GM23338 (cell line): ENCODE measurements at regions not wholly inside any gene's neighbourhood (a gene's known extent, or its start where the extent isn't known, plus 50 kb on each side); places are given as distances from the start of the nearest gene placed in this dataset.

ENCODE experiments used
- ATAC-seq: fragments of 200-7000 bp; cut with Tn5 transposase; 3 replicates; pipeline ENCODE4 v1.9.1; 2020
- DNase-seq: peaks from one replicate; pipeline ENCODE4 v3.0.0-alpha.2; 2015; ENCODE audit warnings: low spot score
- H2AFZ ChIP-seq: fragments of 200-600 bp; sonication (generic); 2 replicates; pipeline ENCODE4 v1.8.0; 2016; ENCODE audit warnings: antibody characterized with exemption, mild to moderate bottlenecking, moderate library complexity
- H3F3A ChIP-seq: fragments of 200-600 bp; sonication (generic); replicated peaks from 2 replicates; pipeline ENCODE4 v1.8.0; 2017; ENCODE audit warnings: antibody characterized with exemption, mixed run types, low read depth
- H3K27ac ChIP-seq: fragments of 200-600 bp; sonication (generic); 2 replicates; pipeline ENCODE4 v1.6.1; 2016; ENCODE audit warnings: low read depth
- H3K27me3 ChIP-seq: fragments of 200-600 bp; sonication (generic); 2 replicates; pipeline ENCODE4 v1.8.0; 2016; ENCODE audit warnings: mild to moderate bottlenecking, mixed run types, moderate library complexity; ENCODE audit not compliant: insufficient read depth
- H3K36me3 ChIP-seq: fragments of 200-600 bp; sonication (generic); 2 replicates; pipeline ENCODE4 v1.8.0; 2016; ENCODE audit warnings: mild to moderate bottlenecking; ENCODE audit not compliant: insufficient read depth
- H3K4me1 ChIP-seq: fragments of 200-600 bp; sonication (generic); 2 replicates; pipeline ENCODE4 v1.8.0; 2016; ENCODE audit warnings: mild to moderate bottlenecking, moderate library complexity; ENCODE audit not compliant: insufficient read depth
- H3K4me2 ChIP-seq: fragments of 200-600 bp; sonication (generic); 2 replicates; pipeline ENCODE4 v1.7.1; 2017; ENCODE audit warnings: mixed run types
- H3K4me3 ChIP-seq: fragments of 200-600 bp; sonication (generic); 2 replicates; pipeline ENCODE4 v1.6.1; 2016; ENCODE audit warnings: mixed run types
- H3K79me2 ChIP-seq: fragments of 200-600 bp; sonication (generic); replicated peaks from 2 replicates; pipeline ENCODE4 v1.8.0; 2017; ENCODE audit warnings: mild to moderate bottlenecking; ENCODE audit not compliant: insufficient read depth
- H3K9me2 ChIP-seq: fragments of 200-600 bp; sonication (generic); 2 replicates; pipeline ENCODE4 v1.8.0; 2017; ENCODE audit not compliant: insufficient read depth
- H4K20me1 ChIP-seq: fragments of 200-600 bp; sonication (generic); replicated peaks from 2 replicates; pipeline ENCODE4 v1.8.0; 2017; ENCODE audit warnings: mild to moderate bottlenecking; ENCODE audit not compliant: insufficient read depth
- H3K27ac Mint-ChIP-seq: 2 replicates; pipeline ENCODE4 v1.8.0; 2020; ENCODE audit warnings: inconsistent platforms, mild to moderate bottlenecking, moderate library complexity, mixed read lengths
- H3K27me3 Mint-ChIP-seq: 3 replicates; pipeline ENCODE4 v1.8.0; 2022; ENCODE audit warnings: low read depth, mild to moderate bottlenecking, moderate library complexity, mixed read lengths, inconsistent platforms; ENCODE audit not compliant: insufficient read depth, poor library complexity
- H3K36me3 Mint-ChIP-seq: 3 replicates; pipeline ENCODE4 v1.8.0; 2021; ENCODE audit warnings: low read depth, mild to moderate bottlenecking, inconsistent platforms, moderate library complexity, mixed read lengths
- H3K4me1 Mint-ChIP-seq: 3 replicates; pipeline ENCODE4 v1.8.0; 2020; ENCODE audit warnings: mild to moderate bottlenecking, inconsistent platforms, mixed read lengths
- H3K4me3 Mint-ChIP-seq: 3 replicates; pipeline ENCODE4 v1.8.0; 2021; ENCODE audit warnings: moderate library complexity, mild to moderate bottlenecking, inconsistent platforms, mixed read lengths
- H3K9me3 Mint-ChIP-seq: 3 replicates; pipeline ENCODE4 v1.8.0; 2020; ENCODE audit warnings: moderate library complexity, mild to moderate bottlenecking, inconsistent platforms, mixed read lengths
- CREB1 ChIP-seq: fragments of 250-450 bp; sonication (Bioruptor Pico); IDR thresholded peaks from 2 replicates; pipeline ENCODE4 v1.5.0; 2020; ENCODE audit warnings: low read depth, mild to moderate bottlenecking, moderate library complexity
- EZH2 ChIP-seq: fragments of 200-600 bp; sonication (generic); IDR thresholded peaks from one replicate; pipeline ENCODE4 v1.8.0; 2017; ENCODE audit warnings: antibody characterized with exemption, mild to moderate bottlenecking, low read depth; ENCODE audit not compliant: unreplicated experiment
- EZH2phosphoT487 ChIP-seq: fragments of 200-600 bp; sonication (generic); IDR thresholded peaks from one replicate; pipeline ENCODE4 v1.8.1; 2018; ENCODE audit warnings: antibody characterized with exemption; ENCODE audit not compliant: unreplicated experiment
- JUNB ChIP-seq: IDR thresholded peaks from one replicate; pipeline ENCODE4 v1.6.1; 2016; ENCODE audit warnings: antibody characterized with exemption; ENCODE audit not compliant: unreplicated experiment
- NANOG ChIP-seq: IDR thresholded peaks from 2 replicates; pipeline ENCODE4 v1.6.1; 2016; ENCODE audit warnings: antibody characterized with exemption, borderline replicate concordance
- POLR2AphosphoS5 ChIP-seq: IDR thresholded peaks from 2 replicates; pipeline ENCODE4 v1.6.1; 2016; ENCODE audit warnings: antibody characterized with exemption, low read depth
- STAT1 ChIP-seq: IDR thresholded peaks from one replicate; pipeline ENCODE4 v1.6.1; 2016; ENCODE audit warnings: antibody characterized with exemption; ENCODE audit not compliant: unreplicated experiment
- ZNF114 ChIP-seq: fragments of 250-450 bp; sonication (Bioruptor Pico); IDR thresholded peaks from 2 replicates; pipeline ENCODE4 v1.5.0; 2020; ENCODE audit warnings: mild to moderate bottlenecking, moderate library complexity
- ZNF331 ChIP-seq: fragments of 250-450 bp; sonication (Bioruptor Pico); IDR thresholded peaks from 2 replicates; pipeline ENCODE4 v1.5.0; 2020; ENCODE audit warnings: low read depth, mild to moderate bottlenecking, moderate library complexity
- TF ChIP-seq, protein P1 (sequence below): fragments of 250-450 bp; sonication (Bioruptor Pico); IDR thresholded peaks from 2 replicates; pipeline ENCODE4 v1.5.0; 2020; ENCODE audit warnings: mild to moderate bottlenecking, moderate library complexity
- TF ChIP-seq, protein P2 (sequence below): IDR thresholded peaks from 2 replicates; pipeline ENCODE4 v1.6.1; 2016; ENCODE audit warnings: antibody characterized with exemption
- TF ChIP-seq, protein P3 (sequence below), 2 experiments: fragments of 200-600 bp in 1 of 2; sonication (generic) in 1 of 2; conservative IDR thresholded peaks; 2 replicates each; pipeline versions ENCODE4 v1.5.1 to v1.6.1; 2016 to 2017; ENCODE audit warnings: antibody characterized with exemption in 2 of 2, low read depth in 2 of 2, mild to moderate bottlenecking in 2 of 2, moderate library complexity in 1 of 2
- TF ChIP-seq, protein P4 (sequence below): IDR thresholded peaks from one replicate; pipeline ENCODE4 v1.6.1; 2018; ENCODE audit warnings: antibody characterized with exemption; ENCODE audit not compliant: unreplicated experiment

DNA sequence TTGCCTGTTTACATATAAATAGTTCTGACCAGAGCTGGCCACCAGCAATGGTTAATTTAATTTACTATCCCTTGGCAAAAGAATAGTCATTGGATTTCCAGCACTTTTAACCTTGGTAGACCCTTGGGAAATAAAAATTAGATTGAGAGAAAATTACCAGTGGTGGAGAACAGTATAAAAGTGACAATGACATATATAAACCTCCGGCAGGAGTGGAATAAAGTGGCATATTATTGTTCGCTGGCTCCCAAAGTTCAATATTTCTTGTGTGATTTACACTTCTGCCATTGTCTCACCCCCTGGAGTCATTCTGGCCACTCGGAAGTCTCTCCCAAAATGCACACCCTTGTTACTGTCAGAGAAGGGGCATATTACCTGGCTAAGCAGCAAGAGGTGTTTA, 347.7 kb downstream of the NPIPA8 start:
- H3K36me3 Mint-ChIP-seq, result no peaks in the 10 kb centered on the region
- H3K4me1 Mint-ChIP-seq, result peaks cover 10% of the 10 kb centered on the region
- no peaks in the 10 kb centered on the region for H3K27me3 Mint-ChIP-seq
- no peaks in the 10 kb centered on the region for H3F3A ChIP-seq
- no peak overlapping the region for H2AFZ ChIP-seq
- H3K27ac ChIP-seq, result no peak overlapping the region
- no peaks in the 10 kb centered on the region for H3K79me2 ChIP-seq
- TF ChIP-seq JUNB (no peak), EZH2phosphoT487 (no peak), EZH2 (no peak), CREB1 (no peak), STAT1 (no peak), NANOG (no peak), ZNF331 (no peak), POLR2AphosphoS5 (no peak), ZNF114 (no peak)
- TF ChIP-seq, protein P1, sequence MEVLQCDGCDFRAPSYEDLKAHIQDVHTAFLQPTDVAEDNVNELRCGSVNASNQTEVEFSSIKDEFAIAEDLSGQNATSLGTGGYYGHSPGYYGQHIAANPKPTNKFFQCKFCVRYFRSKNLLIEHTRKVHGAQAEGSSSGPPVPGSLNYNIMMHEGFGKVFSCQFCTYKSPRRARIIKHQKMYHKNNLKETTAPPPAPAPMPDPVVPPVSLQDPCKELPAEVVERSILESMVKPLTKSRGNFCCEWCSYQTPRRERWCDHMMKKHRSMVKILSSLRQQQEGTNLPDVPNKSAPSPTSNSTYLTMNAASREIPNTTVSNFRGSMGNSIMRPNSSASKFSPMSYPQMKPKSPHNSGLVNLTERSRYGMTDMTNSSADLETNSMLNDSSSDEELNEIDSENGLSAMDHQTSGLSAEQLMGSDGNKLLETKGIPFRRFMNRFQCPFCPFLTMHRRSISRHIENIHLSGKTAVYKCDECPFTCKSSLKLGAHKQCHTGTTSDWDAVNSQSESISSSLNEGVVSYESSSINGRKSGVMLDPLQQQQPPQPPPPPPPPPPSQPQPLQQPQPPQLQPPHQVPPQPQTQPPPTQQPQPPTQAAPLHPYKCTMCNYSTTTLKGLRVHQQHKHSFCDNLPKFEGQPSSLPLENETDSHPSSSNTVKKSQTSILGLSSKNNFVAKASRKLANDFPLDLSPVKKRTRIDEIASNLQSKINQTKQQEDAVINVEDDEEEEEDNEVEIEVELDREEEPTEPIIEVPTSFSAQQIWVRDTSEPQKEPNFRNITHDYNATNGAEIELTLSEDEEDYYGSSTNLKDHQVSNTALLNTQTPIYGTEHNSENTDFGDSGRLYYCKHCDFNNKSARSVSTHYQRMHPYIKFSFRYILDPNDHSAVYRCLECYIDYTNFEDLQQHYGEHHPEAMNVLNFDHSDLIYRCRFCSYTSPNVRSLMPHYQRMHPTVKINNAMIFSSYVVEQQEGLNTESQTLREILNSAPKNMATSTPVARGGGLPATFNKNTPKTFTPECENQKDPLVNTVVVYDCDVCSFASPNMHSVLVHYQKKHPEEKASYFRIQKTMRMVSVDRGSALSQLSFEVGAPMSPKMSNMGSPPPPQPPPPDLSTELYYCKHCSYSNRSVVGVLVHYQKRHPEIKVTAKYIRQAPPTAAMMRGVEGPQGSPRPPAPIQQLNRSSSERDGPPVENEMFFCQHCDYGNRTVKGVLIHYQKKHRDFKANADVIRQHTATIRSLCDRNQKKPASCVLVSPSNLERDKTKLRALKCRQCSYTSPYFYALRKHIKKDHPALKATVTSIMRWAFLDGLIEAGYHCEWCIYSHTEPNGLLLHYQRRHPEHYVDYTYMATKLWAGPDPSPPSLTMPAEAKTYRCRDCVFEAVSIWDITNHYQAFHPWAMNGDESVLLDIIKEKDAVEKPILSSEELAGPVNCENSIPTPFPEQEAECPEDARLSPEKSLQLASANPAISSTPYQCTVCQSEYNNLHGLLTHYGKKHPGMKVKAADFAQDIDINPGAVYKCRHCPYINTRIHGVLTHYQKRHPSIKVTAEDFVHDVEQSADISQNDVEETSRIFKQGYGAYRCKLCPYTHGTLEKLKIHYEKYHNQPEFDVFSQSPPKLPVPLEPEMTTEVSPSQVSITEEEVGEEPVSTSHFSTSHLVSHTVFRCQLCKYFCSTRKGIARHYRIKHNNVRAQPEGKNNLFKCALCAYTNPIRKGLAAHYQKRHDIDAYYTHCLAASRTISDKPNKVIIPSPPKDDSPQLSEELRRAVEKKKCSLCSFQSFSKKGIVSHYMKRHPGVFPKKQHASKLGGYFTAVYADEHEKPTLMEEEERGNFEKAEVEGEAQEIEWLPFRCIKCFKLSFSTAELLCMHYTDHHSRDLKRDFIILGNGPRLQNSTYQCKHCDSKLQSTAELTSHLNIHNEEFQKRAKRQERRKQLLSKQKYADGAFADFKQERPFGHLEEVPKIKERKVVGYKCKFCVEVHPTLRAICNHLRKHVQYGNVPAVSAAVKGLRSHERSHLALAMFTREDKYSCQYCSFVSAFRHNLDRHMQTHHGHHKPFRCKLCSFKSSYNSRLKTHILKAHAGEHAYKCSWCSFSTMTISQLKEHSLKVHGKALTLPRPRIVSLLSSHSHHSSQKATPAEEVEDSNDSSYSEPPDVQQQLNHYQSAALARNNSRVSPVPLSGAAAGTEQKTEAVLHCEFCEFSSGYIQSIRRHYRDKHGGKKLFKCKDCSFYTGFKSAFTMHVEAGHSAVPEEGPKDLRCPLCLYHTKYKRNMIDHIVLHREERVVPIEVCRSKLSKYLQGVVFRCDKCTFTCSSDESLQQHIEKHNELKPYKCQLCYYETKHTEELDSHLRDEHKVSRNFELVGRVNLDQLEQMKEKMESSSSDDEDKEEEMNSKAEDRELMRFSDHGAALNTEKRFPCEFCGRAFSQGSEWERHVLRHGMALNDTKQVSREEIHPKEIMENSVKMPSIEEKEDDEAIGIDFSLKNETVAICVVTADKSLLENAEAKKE, result no peak
- TF ChIP-seq, protein P2, sequence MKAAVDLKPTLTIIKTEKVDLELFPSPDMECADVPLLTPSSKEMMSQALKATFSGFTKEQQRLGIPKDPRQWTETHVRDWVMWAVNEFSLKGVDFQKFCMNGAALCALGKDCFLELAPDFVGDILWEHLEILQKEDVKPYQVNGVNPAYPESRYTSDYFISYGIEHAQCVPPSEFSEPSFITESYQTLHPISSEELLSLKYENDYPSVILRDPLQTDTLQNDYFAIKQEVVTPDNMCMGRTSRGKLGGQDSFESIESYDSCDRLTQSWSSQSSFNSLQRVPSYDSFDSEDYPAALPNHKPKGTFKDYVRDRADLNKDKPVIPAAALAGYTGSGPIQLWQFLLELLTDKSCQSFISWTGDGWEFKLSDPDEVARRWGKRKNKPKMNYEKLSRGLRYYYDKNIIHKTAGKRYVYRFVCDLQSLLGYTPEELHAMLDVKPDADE, result no peak
- TF ChIP-seq, protein P3, sequence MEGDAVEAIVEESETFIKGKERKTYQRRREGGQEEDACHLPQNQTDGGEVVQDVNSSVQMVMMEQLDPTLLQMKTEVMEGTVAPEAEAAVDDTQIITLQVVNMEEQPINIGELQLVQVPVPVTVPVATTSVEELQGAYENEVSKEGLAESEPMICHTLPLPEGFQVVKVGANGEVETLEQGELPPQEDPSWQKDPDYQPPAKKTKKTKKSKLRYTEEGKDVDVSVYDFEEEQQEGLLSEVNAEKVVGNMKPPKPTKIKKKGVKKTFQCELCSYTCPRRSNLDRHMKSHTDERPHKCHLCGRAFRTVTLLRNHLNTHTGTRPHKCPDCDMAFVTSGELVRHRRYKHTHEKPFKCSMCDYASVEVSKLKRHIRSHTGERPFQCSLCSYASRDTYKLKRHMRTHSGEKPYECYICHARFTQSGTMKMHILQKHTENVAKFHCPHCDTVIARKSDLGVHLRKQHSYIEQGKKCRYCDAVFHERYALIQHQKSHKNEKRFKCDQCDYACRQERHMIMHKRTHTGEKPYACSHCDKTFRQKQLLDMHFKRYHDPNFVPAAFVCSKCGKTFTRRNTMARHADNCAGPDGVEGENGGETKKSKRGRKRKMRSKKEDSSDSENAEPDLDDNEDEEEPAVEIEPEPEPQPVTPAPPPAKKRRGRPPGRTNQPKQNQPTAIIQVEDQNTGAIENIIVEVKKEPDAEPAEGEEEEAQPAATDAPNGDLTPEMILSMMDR (conservative IDR thresholded peaks at IDR 0.05; ENCODE audit: low read depth in 2 of 2), result no peak
- TF ChIP-seq, protein P4, sequence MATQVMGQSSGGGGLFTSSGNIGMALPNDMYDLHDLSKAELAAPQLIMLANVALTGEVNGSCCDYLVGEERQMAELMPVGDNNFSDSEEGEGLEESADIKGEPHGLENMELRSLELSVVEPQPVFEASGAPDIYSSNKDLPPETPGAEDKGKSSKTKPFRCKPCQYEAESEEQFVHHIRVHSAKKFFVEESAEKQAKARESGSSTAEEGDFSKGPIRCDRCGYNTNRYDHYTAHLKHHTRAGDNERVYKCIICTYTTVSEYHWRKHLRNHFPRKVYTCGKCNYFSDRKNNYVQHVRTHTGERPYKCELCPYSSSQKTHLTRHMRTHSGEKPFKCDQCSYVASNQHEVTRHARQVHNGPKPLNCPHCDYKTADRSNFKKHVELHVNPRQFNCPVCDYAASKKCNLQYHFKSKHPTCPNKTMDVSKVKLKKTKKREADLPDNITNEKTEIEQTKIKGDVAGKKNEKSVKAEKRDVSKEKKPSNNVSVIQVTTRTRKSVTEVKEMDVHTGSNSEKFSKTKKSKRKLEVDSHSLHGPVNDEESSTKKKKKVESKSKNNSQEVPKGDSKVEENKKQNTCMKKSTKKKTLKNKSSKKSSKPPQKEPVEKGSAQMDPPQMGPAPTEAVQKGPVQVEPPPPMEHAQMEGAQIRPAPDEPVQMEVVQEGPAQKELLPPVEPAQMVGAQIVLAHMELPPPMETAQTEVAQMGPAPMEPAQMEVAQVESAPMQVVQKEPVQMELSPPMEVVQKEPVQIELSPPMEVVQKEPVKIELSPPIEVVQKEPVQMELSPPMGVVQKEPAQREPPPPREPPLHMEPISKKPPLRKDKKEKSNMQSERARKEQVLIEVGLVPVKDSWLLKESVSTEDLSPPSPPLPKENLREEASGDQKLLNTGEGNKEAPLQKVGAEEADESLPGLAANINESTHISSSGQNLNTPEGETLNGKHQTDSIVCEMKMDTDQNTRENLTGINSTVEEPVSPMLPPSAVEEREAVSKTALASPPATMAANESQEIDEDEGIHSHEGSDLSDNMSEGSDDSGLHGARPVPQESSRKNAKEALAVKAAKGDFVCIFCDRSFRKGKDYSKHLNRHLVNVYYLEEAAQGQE, result no peak
- H3K4me1 ChIP-seq, result peaks cover 4% of the 10 kb centered on the region; the same call in 1 of the 2 replicates
- ATAC-seq (no peak), DNase-seq (no peak)
- no peak overlapping the region for H3K4me3 ChIP-seq
- H3K36me3 ChIP-seq, result no peaks in the 10 kb centered on the region
- no peak overlapping the region for H3K4me2 ChIP-seq
- H3K27me3 ChIP-seq, result no peaks in the 10 kb centered on the region
- H4K20me1 ChIP-seq, result no peaks in the 10 kb centered on the region
- H3K9me3 Mint-ChIP-seq, result no peaks in the 10 kb centered on the region
- no peak overlapping the region for H3K27ac Mint-ChIP-seq
- no peaks in the 10 kb centered on the region for H3K9me2 ChIP-seq
- H3K4me3 Mint-ChIP-seq, result no peak overlapping the region
